ENCODE measurements at regions not wholly inside any gene's neighbourhood (a gene's known extent, or its start where the extent isn't known, plus 50 kb on each side); places are given as distances from the start of the nearest gene placed in this dataset.
"Not testable (repeated sequence)": the region's sequence is repeated elsewhere in the genome, so short reads cannot be mapped to it uniquely, and the experiment has no call there.

GRCh38 chr7:3143869-3144775 is 100.5 kb upstream of the CARD11 start:
- no peak overlapping the region for H2AFZ ChIP-seq (ENCODE audit: insufficient read depth, low read length, poor library complexity)
- no CpG with 5 or more reads among the region's 7 CpGs for WGBS (ENCODE audit: extremely low coverage, insufficient coverage, insufficient read length)

DNA sequence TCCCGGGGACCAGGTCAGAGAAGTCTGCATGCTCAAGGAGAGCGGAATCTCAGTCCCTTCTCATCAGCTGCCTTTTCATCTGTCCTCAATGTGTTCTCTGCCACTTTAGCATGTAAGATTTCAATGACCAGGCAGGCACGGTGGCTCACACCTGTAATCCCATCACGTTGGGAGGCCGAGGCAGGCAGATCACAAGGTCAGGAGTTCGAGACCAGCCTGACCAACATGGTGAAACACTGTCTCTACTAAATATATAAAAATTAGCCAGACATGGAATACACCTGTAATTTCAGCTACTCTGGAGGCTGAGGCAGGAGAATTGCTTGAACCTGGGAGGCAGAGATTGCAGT is 101.1 kb upstream of the CARD11 start:
- not testable (repeated sequence) for H3K18ac ChIP-seq (ENCODE audit: low read length); H3K9ac ChIP-seq (ENCODE audit: low read length); H3K9me3 ChIP-seq (ENCODE audit: insufficient read depth, low read depth, low read length); DNase-seq; H3K79me1 ChIP-seq (ENCODE audit: low read length); H3K4me3 ChIP-seq (ENCODE audit: low read depth, low read length); H2BK120ac ChIP-seq (ENCODE audit: insufficient read depth, low read length, poor library complexity); H3K4ac ChIP-seq (ENCODE audit: low read depth, low read length); H3K4me1 ChIP-seq (ENCODE audit: control insufficient read depth in 1 of 2, insufficient read depth in 2 of 2, low read length in 2 of 2); H4K12ac ChIP-seq (ENCODE audit: low read depth, low read length); H2BK12ac ChIP-seq (ENCODE audit: low read length); H2BK5ac ChIP-seq (ENCODE audit: low read depth, low read length, poor library complexity); H3K23ac ChIP-seq (ENCODE audit: low read length); H3K14ac ChIP-seq (ENCODE audit: low read length); H3K27me3 ChIP-seq (ENCODE audit: insufficient read depth, low read length); H3K27ac ChIP-seq (ENCODE audit: low read depth, low read length); H3K4me2 ChIP-seq (ENCODE audit: low read length); H4K91ac ChIP-seq (ENCODE audit: low read depth, low read length); H2AFZ ChIP-seq (ENCODE audit: insufficient read depth, low read length, poor library complexity); H3K79me2 ChIP-seq (ENCODE audit: control insufficient read depth, insufficient read depth, low read length, poor library complexity); H3K36me3 ChIP-seq (ENCODE audit: control insufficient read depth in 1 of 2, insufficient read depth in 2 of 2, low read length in 2 of 2); H2AK5ac ChIP-seq (ENCODE audit: low read length); H4K8ac ChIP-seq (ENCODE audit: low read depth, low read length)
- no CpG with 5 or more reads among the region's 6 CpGs for WGBS (ENCODE audit: extremely low coverage, insufficient coverage, insufficient read length)

More at GRCh38 chr7:3143869-3144775, 100.5 kb upstream of the CARD11 start:
- Histone ChIP-seq H3K27me3 (ENCODE audit: insufficient read depth, low read length) (no peaks in the 10 kb centered on the region), H2AK5ac (ENCODE audit: low read length) (no peak overlapping the region), H3K9ac (ENCODE audit: low read length) (no peak overlapping the region), H4K12ac (ENCODE audit: low read depth, low read length) (no peak overlapping the region), H3K79me1 (ENCODE audit: low read length) (no peaks in the 10 kb centered on the region), H3K36me3 (ENCODE audit: control insufficient read depth in 1 of 2, insufficient read depth in 2 of 2, low read length in 2 of 2) (no peaks in the 10 kb centered on the region), H3K9me3 (ENCODE audit: insufficient read depth, low read depth, low read length) (no peaks in the 10 kb centered on the region), H3K4me3 (ENCODE audit: low read depth, low read length) (no peak overlapping the region), H2BK12ac (ENCODE audit: low read length) (no peak overlapping the region), H4K8ac (ENCODE audit: low read depth, low read length) (no peak overlapping the region), H3K18ac (ENCODE audit: low read length) (no peak overlapping the region), H3K4me2 (ENCODE audit: low read length) (no peak overlapping the region), H3K27ac (ENCODE audit: low read depth, low read length) (no peak overlapping the region), H3K14ac (ENCODE audit: low read length) (no peak overlapping the region), H2BK5ac (ENCODE audit: low read depth, low read length, poor library complexity) (no peak overlapping the region), H3K23ac (ENCODE audit: low read length) (no peak overlapping the region), H4K91ac (ENCODE audit: low read depth, low read length) (no peak overlapping the region), H3K4ac (ENCODE audit: low read depth, low read length) (no peak overlapping the region), H2BK120ac (ENCODE audit: insufficient read depth, low read length, poor library complexity) (no peak overlapping the region), H3K79me2 (ENCODE audit: control insufficient read depth, insufficient read depth, low read length, poor library complexity) (no peaks in the 10 kb centered on the region), H3K4me1 (ENCODE audit: control insufficient read depth in 1 of 2, insufficient read depth in 2 of 2, low read length in 2 of 2) (no peaks in the 10 kb centered on the region)
- DNase-seq, result no peak

GRCh38 chr7:3146571-3147226 is 103.0 kb upstream of the CARD11 start:
- Histone ChIP-seq H4K91ac (ENCODE audit: low read depth, low read length) (no peak overlapping the region), H4K8ac (ENCODE audit: low read depth, low read length) (no peak overlapping the region), H2BK12ac (ENCODE audit: low read length) (no peak overlapping the region), H3K9me3 (ENCODE audit: insufficient read depth, low read depth, low read length) (no peaks in the 10 kb centered on the region), H3K79me2 (ENCODE audit: control insufficient read depth, insufficient read depth, low read length, poor library complexity) (no peaks in the 10 kb centered on the region), H3K27ac (ENCODE audit: low read depth, low read length) (no peak overlapping the region), H3K36me3 (ENCODE audit: control insufficient read depth in 1 of 2, insufficient read depth in 2 of 2, low read length in 2 of 2) (no peaks in the 10 kb centered on the region), H3K18ac (ENCODE audit: low read length) (no peak overlapping the region), H4K12ac (ENCODE audit: low read depth, low read length) (no peak overlapping the region), H3K9ac (ENCODE audit: low read length) (no peak overlapping the region), H2AFZ (ENCODE audit: insufficient read depth, low read length, poor library complexity) (no peak overlapping the region), H3K27me3 (ENCODE audit: insufficient read depth, low read length) (no peaks in the 10 kb centered on the region), H3K4me2 (ENCODE audit: low read length) (no peak overlapping the region), H2BK5ac (ENCODE audit: low read depth, low read length, poor library complexity) (no peak overlapping the region), H2AK5ac (ENCODE audit: low read length) (no peak overlapping the region), H3K14ac (ENCODE audit: low read length) (no peak overlapping the region), H3K79me1 (ENCODE audit: low read length) (no peaks in the 10 kb centered on the region), H3K4me1 (ENCODE audit: control insufficient read depth in 1 of 2, insufficient read depth in 2 of 2, low read length in 2 of 2) (no peaks in the 10 kb centered on the region), H3K4me3 (ENCODE audit: low read depth, low read length) (no peak overlapping the region), H3K4ac (ENCODE audit: low read depth, low read length) (no peak overlapping the region), H2BK120ac (ENCODE audit: insufficient read depth, low read length, poor library complexity) (no peak overlapping the region), H3K23ac (ENCODE audit: low read length) (no peak overlapping the region)
- peak; percentile 52 to 69 for DNase-seq
- no CpG with 5 or more reads among the region's 18 CpGs for WGBS (ENCODE audit: extremely low coverage, insufficient coverage, insufficient read length)

DNA sequence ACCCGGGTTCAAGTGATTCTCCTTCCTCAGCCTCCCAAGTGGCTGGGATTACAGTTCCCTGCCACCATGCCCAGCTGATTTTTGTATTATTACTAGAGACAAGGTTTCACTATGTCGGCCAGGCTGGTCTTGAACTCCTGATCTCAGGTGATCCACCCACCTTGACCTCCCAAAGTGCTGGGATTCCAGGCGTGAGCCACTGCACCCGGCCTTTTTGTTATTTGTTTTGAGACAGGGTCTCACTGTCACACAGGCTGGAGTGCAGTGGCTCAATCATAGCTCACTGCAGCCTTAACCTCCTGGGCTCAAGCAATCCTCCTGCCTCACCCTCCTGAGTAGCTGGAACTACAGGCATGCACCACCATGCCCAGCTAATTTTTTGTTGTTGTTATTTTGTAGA is 104.8 kb upstream of the CARD11 start:
- no CpG with 5 or more reads among the region's 4 CpGs for WGBS (ENCODE audit: extremely low coverage, insufficient coverage, insufficient read length)

More for the DNA sequence above, 104.8 kb upstream of the CARD11 start:
- H2BK5ac ChIP-seq (ENCODE audit: low read depth, low read length, poor library complexity); H3K14ac ChIP-seq (ENCODE audit: low read length); H2BK12ac ChIP-seq (ENCODE audit: low read length); H3K4me2 ChIP-seq (ENCODE audit: low read length); H3K9me3 ChIP-seq (ENCODE audit: insufficient read depth, low read depth, low read length); H3K4me3 ChIP-seq (ENCODE audit: low read depth, low read length); H2BK120ac ChIP-seq (ENCODE audit: insufficient read depth, low read length, poor library complexity); H3K36me3 ChIP-seq (ENCODE audit: control insufficient read depth in 1 of 2, insufficient read depth in 2 of 2, low read length in 2 of 2); H3K79me1 ChIP-seq (ENCODE audit: low read length); H3K4ac ChIP-seq (ENCODE audit: low read depth, low read length); H3K79me2 ChIP-seq (ENCODE audit: control insufficient read depth, insufficient read depth, low read length, poor library complexity); H4K91ac ChIP-seq (ENCODE audit: low read depth, low read length); H3K23ac ChIP-seq (ENCODE audit: low read length); H3K18ac ChIP-seq (ENCODE audit: low read length); DNase-seq; H4K12ac ChIP-seq (ENCODE audit: low read depth, low read length); H3K4me1 ChIP-seq (ENCODE audit: control insufficient read depth in 1 of 2, insufficient read depth in 2 of 2, low read length in 2 of 2); H3K9ac ChIP-seq (ENCODE audit: low read length); H2AK5ac ChIP-seq (ENCODE audit: low read length); H4K8ac ChIP-seq (ENCODE audit: low read depth, low read length); H2AFZ ChIP-seq (ENCODE audit: insufficient read depth, low read length, poor library complexity); H3K27me3 ChIP-seq (ENCODE audit: insufficient read depth, low read length); H3K27ac ChIP-seq (ENCODE audit: low read depth, low read length): not testable (repeated sequence)

Data from trophoblast cell (in vitro differentiated cells and primary cell).